KMS-11 (cell line): ENCODE measurements at regions not wholly inside any gene's neighbourhood (a gene's known extent, or its start where the extent isn't known, plus 50 kb on each side); places are given as distances from the start of the nearest gene placed in this dataset.

Experiments
- H2AFZ ChIP-seq: fragments of 200-600 bp; sonication (generic); 2 replicates; pipeline ENCODE4 v1.6.1; 2016; ENCODE audit warnings: antibody characterized with exemption, mixed run types, low read depth
- H3K27ac ChIP-seq: fragments of 200-600 bp; sonication (generic); 2 replicates; pipeline ENCODE4 v1.6.1; 2016; ENCODE audit warnings: mild to moderate bottlenecking, mixed run types
- H3K27me3 ChIP-seq: fragments of 200-600 bp; sonication (generic); 2 replicates; pipeline ENCODE4 v1.6.1; 2017; ENCODE audit warnings: mild to moderate bottlenecking, low read depth, mixed run types, moderate library complexity; ENCODE audit not compliant: insufficient read depth
- H3K36me3 ChIP-seq: fragments of 200-600 bp; sonication (generic); 2 replicates; pipeline ENCODE4 v1.6.1; 2017; ENCODE audit warnings: mild to moderate bottlenecking, mixed run types; ENCODE audit not compliant: insufficient read depth
- H3K4me1 ChIP-seq: fragments of 200-600 bp; sonication (generic); 2 replicates; pipeline ENCODE4 v1.6.1; 2016; ENCODE audit warnings: mild to moderate bottlenecking, low read depth, mixed run types; ENCODE audit not compliant: poor library complexity, severe bottlenecking
- H3K4me2 ChIP-seq: fragments of 200-600 bp; sonication (generic); 2 replicates; pipeline ENCODE4 v1.7.0; 2016; ENCODE audit warnings: mild to moderate bottlenecking, mixed run types
- H3K4me3 ChIP-seq: fragments of 200-600 bp; sonication (generic); IDR thresholded peaks from 2 replicates; pipeline ENCODE4 v1.6.1; 2017; ENCODE audit warnings: low read depth, low read length, mixed read lengths; ENCODE audit not compliant: insufficient read depth
- H3K79me2 ChIP-seq: fragments of 200-600 bp; sonication (generic); 2 replicates; pipeline ENCODE4 v1.6.1; 2016; ENCODE audit warnings: low read depth, mixed run types; ENCODE audit not compliant: insufficient read depth
- H3K9ac ChIP-seq: fragments of 200-600 bp; sonication (generic); 2 replicates; pipeline ENCODE4 v1.6.1; 2016; ENCODE audit warnings: mild to moderate bottlenecking, mixed run types
- H4K20me1 ChIP-seq: fragments of 200-600 bp; sonication (generic); 2 replicates; pipeline ENCODE4 v1.6.1; 2016; ENCODE audit warnings: mild to moderate bottlenecking, mixed run types; ENCODE audit not compliant: insufficient read depth
- CTCF ChIP-seq: fragments of 200-600 bp; sonication (generic); conservative IDR thresholded peaks from 2 replicates; pipeline ENCODE4 v1.6.1; 2017; ENCODE audit warnings: low read depth, mild to moderate bottlenecking, antibody characterized with exemption, low read length, moderate library complexity, mixed read lengths

GRCh38 chr2:142642650-142643049 is 234.8 kb upstream of the KYNU start:
- no peak overlapping the region for H3K9ac ChIP-seq
- H2AFZ ChIP-seq = no peak overlapping the region
- no peak overlapping the region for H3K4me3 ChIP-seq
- H3K36me3 ChIP-seq = no peaks in the 10 kb centered on the region
- no peak overlapping the region for H3K4me2 ChIP-seq
- no peaks in the 10 kb centered on the region for H4K20me1 ChIP-seq
- H3K27ac ChIP-seq = no peak overlapping the region
- no peak for TF ChIP-seq CTCF
- no peaks in the 10 kb centered on the region for H3K79me2 ChIP-seq
- H3K4me1 ChIP-seq = no peaks in the 10 kb centered on the region
- no peaks in the 10 kb centered on the region for H3K27me3 ChIP-seq

GRCh38 chr2:142629193-142629592 is 248.3 kb upstream of the KYNU start:
- no peak for TF ChIP-seq CTCF
- Histone ChIP-seq H3K27ac (no peak overlapping the region), H3K4me1 (no peaks in the 10 kb centered on the region), H3K9ac (no peak overlapping the region), H4K20me1 (no peaks in the 10 kb centered on the region), H2AFZ (no peak overlapping the region), H3K4me3 (no peak overlapping the region), H3K79me2 (no peaks in the 10 kb centered on the region), H3K27me3 (no peaks in the 10 kb centered on the region), H3K36me3 (no peaks in the 10 kb centered on the region), H3K4me2 (no peak overlapping the region)

- Histone ChIP-seq H3K27me3 (no peaks in the 10 kb centered on the region), H3K4me3 (no peak overlapping the region)
Measured at GRCh38 chr2:142621287-142621686, 256.2 kb upstream of the KYNU start.

GRCh38 chr2:142617461-142617860 is 260.0 kb upstream of the KYNU start:
- no peak for TF ChIP-seq CTCF
- no peak overlapping the region for H3K4me3 ChIP-seq
- no peak overlapping the region for H2AFZ ChIP-seq
- no peaks in the 10 kb centered on the region for H3K27me3 ChIP-seq
- no peaks in the 10 kb centered on the region for H3K4me1 ChIP-seq
- H3K36me3 ChIP-seq = no peaks in the 10 kb centered on the region
- H3K27ac ChIP-seq = no peak overlapping the region
- no peak overlapping the region for H3K4me2 ChIP-seq
- no peak overlapping the region for H3K9ac ChIP-seq
- H4K20me1 ChIP-seq = no peaks in the 10 kb centered on the region
- H3K79me2 ChIP-seq = no peaks in the 10 kb centered on the region

More at GRCh38 chr2:142621287-142621686, 256.2 kb upstream of the KYNU start:
- H3K79me2 ChIP-seq = no peaks in the 10 kb centered on the region
- no peaks in the 10 kb centered on the region for H4K20me1 ChIP-seq
- H3K4me2 ChIP-seq = no peak overlapping the region
- no peak for TF ChIP-seq CTCF
- no peak overlapping the region for H3K9ac ChIP-seq
- H3K27ac ChIP-seq = no peak overlapping the region
- H3K4me1 ChIP-seq = no peaks in the 10 kb centered on the region
- no peaks in the 10 kb centered on the region for H3K36me3 ChIP-seq
- H2AFZ ChIP-seq = no peak overlapping the region
